ENCODE measurements at regions not wholly inside any gene's neighbourhood (a gene's known extent, or its start where the extent isn't known, plus 50 kb on each side); places are given as distances from the start of the nearest gene placed in this dataset.

DNA sequence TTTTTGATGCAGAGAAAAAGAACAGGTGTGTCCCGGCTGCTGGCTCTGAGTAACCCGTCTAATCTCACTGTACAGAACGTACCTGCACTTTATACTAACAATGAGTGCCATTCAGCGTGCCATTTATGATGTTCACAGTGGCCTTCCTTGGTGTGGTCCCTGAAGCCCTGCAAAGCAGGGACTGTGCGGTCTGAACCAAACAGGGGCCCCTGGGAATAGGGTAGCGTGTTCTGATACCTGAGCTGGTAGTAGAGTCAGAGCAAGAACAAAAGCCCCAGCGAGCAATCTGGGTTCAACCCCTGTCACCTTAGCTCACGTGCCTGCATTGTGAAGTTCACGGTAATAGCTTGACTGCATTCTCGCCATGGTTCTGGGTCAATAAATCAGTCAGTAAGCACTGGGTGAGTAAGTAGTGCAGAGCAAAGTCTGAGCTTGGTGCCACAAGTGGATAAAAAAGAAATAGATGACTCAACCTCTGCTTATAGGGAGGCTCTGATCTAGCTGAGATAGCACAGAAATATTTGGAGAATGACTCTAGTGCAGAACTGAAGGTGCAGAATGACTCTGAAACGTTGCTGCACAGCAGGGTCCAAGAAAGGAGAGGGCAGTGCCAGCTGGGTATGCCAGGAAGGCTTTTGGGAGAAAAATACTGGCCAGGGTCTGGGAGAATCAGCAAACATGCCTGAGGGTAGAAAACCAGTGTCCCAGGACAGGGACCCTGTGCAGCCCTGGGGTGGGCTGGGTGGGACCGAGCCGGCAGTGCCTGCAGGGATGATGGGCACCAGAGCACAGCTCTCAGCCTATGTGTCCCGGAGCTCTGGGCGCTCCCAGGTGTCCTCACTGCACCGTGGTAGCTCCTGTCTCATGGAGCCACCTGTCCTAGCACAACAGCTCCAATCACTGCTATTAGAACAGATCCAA, 125.9 kb downstream of the RHOU start:
- no peak for DNase-seq (ENCODE audit: low read depth, low spot score)
- in situ Hi-C loops (cut with HindIII; ENCODE audit: low pct_unique_long_range_greater_than_20kb, low sequenced_read_pairs), result no loop called here

DNA sequence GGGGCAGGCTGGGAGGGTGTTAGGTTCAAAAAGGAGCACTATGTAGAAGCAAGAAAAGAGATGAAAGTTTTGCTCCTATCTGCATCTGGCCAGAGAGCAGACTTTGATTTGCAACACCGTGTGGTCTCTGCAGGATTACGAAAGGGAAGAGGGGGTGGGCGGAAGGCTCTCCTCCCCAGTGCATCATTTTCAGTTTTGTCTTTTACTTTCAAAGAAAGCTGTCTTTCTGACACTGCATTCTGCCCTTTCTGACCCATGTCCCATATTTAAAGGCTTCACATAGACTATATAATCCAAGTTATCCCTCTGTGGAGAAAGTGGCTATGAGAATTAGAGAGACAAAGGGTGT, 126.5 kb downstream of the RHOU start:
- DNase-seq (ENCODE audit: low read depth, low spot score), result no peak
- in situ Hi-C loops (cut with HindIII; ENCODE audit: low pct_unique_long_range_greater_than_20kb, low sequenced_read_pairs), result no loop called here

GRCh38 chr1:228862542-228863505, 127.5 kb downstream of the RHOU start:
- no peak for DNase-seq (ENCODE audit: low read depth, low spot score)
- in situ Hi-C loops (cut with HindIII; ENCODE audit: low pct_unique_long_range_greater_than_20kb, low sequenced_read_pairs), result no loop called here

DNA sequence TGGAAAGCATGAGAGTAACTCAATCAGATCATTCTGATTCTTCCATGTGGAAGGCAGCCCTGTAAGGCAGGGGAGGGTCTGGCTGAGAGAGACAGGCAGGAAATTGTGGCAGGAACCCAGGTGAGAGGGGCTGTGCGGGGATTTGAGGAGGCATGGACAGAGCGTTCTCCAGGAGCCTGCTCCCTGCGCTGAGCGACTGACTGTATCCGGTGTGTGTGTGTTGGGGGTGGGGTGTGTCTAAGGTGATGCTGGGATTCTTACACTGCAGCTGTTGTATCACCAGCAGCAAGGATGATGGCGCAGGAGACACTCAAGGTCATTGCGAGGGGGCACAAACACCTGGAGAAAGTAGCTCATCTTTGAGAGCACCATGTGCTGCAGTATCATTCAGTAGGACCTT, 128.5 kb downstream of the RHOU start:
- no peak for DNase-seq (ENCODE audit: low read depth, low spot score)
- in situ Hi-C loops (cut with HindIII; ENCODE audit: low pct_unique_long_range_greater_than_20kb, low sequenced_read_pairs), result no loop called here

DNA sequence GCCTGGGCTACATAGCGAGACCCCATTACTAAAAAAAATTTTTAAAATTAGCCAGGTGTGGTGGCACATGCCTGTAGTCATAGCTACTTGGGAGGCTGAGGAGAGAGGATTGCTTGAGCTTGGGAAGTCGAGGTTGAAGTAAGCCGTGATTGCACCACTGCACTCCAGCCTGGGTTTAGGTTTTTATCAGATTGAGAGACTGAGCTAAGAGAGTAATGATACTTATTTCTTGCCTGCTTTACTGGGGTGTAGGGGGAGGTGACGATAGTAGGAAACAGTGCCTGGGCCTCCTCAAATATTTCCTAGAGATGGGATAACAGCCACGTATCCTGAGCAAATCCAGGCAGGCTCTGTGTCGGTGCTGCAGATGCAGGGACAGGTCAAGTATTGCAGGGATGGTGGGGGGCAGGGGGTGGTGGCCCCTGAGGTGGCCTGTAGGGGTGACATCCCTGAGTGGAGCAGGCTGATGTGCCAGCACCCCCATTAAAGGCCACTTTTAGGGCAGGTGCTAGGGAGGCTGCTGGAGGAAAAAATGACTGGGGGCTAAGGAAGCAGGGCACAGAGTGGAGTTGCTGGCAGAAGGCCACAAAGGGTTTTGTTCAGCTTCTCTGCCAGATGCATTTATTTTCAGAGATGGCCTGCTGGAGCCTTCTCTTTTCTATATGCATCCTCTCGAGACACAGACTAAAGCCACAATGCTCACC, 130.5 kb downstream of the RHOU start:
- DNase-seq (ENCODE audit: low read depth, low spot score), result no peak
- in situ Hi-C loops (cut with HindIII; ENCODE audit: low pct_unique_long_range_greater_than_20kb, low sequenced_read_pairs), result no loop called here

DNA sequence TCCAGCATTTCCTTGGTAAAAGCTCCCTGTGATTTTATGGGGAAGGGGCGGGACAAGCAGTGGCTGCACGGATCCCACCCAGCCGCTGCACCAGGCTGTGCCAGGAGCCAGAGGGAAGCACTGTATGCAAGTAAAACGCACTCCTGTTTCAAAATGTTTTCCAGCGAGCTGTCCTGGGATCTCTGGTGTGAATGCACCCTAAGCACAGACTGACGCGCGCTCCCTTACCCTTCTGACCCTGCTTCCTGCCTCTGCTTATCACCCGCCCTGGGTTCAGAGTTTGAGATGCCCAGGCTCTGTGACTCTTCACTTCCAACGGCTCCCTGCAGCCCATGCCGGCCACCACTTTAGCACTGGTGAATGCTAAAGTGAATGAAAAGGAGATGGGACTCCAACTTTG, 131.2 kb downstream of the RHOU start:
- no peak for DNase-seq (ENCODE audit: low read depth, low spot score)

DNA sequence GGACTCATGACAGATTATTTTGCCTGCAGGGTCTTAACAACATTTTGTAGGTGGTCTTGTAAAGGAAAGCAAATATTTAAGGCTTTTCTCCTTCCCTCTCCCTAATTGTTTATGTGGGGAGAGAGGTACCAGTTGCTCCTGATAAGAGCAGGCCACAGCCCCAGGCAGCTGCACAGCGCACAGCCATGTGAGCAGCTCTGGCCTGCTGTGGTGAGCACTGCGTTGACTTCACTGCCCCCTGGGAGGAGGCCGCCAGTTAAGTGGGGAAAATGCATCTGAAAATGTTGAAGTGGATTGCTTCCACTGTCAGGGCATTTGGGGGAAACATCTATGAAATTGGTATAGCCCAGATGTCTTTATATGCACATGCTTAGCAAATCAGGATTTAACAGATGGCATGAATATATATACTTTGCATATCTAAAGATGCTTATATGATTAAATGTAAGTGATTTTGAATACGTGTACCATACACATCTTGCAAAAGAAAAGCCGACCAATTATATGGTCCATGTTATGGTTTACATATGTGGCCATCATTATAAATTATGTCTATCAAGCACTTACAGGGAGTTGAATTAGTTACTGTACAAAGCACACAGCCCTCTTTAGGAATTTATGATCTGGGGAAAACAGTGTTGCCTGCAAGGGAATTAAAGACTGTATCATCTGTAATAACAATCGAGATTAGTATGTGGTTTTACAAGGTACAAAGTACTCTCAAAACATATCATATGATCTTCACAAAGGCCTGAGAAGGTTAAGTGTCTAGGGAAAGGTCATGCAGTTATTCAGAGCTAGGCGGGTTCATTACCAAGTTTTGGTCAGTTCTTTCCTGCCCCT, 132.1 kb downstream of the RHOU start:
- DNase-seq (ENCODE audit: low read depth, low spot score), result peak; percentile 45
- in situ Hi-C loops (cut with HindIII; ENCODE audit: low pct_unique_long_range_greater_than_20kb, low sequenced_read_pairs), result no loop called here

More for the DNA sequence above, 131.2 kb downstream of the RHOU start:
- in situ Hi-C loops (cut with HindIII; ENCODE audit: low pct_unique_long_range_greater_than_20kb, low sequenced_read_pairs), result no loop called here

- in situ Hi-C loops (cut with HindIII; ENCODE audit: low pct_unique_long_range_greater_than_20kb, low sequenced_read_pairs), result no loop called here
- DNase-seq (ENCODE audit: low read depth, low spot score), result no peak
These were observed 132.9 kb downstream of the RHOU start for GRCh38 chr1:228867951-228868730.

GRCh38 chr1:228868731-228869024, 133.4 kb downstream of the RHOU start:
- in situ Hi-C loops (cut with HindIII; ENCODE audit: low pct_unique_long_range_greater_than_20kb, low sequenced_read_pairs), result no loop called here
- no peak for DNase-seq (ENCODE audit: low read depth, low spot score)

DNA sequence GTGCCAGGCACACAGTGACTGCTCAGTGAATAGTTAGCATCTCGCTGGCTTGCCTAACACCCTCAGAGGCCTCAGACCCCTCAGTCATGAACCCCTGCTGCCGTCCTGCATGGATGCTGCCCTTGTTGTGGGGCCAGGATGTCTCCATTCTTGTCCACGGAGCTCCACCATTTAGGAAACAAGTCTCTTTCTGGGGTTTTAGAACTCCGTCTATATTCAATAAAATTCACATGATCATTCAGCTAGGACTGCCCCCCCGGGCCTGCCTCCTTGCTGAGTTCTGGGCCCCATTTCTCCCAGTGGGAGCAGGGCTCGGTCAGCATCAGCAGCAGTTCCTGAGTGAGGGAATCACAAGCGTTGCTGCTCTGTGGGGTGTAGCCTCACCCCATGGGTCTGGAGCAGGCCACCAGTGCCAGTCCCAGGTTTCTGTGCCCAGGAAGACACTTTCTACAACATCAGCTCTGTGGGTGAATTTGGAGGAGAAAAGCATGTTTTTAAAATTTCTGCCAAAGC, 134.1 kb downstream of the RHOU start:
- DNase-seq (ENCODE audit: low read depth, low spot score), result no peak
- in situ Hi-C loops (cut with HindIII; ENCODE audit: low pct_unique_long_range_greater_than_20kb, low sequenced_read_pairs), result no loop called here

- no peak for DNase-seq (ENCODE audit: low read depth, low spot score)
- in situ Hi-C loops (cut with HindIII; ENCODE audit: low pct_unique_long_range_greater_than_20kb, low sequenced_read_pairs), result no loop called here
These were observed 134.9 kb downstream of the RHOU start for GRCh38 chr1:228870041-228870713.

DNA sequence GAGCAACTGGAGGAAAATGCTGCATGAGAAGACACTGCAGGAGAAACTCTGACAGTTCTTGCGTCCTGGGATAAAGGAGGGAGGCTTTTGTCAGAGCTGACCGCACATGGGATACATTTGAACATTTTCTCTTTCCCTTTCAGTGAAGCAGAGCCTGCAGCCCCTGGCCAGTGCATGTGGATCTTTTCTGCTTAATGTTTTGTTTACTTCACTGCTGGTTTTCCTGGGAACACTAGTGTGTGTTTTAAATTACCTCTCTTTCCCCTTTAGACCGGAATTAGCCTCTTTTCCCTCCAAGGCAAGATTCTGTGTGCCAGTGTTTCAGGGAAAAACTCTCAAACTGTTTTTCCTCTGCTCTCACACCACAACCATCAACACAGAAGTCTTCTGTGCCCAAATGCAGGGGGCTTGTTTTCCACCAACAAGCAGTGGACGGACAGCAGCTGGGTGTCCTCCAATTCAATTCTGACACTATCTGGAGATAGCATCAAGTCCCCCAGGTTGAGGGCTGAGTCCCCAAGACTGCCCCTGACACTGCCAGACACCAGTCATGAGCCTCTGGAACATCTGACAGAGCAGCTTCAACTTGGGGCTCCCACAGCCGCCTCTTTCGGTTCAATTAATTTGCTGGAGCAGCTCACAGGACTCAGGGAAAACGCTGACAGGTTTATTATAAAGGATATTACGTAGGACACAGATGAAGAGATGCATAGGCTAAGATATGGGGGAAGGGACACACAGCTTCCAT, 136.2 kb downstream of the RHOU start:
- DNase-seq (ENCODE audit: low read depth, low spot score), result no peak
- in situ Hi-C loops (cut with HindIII; ENCODE audit: low pct_unique_long_range_greater_than_20kb, low sequenced_read_pairs), result no loop called here

- in situ Hi-C loops (cut with HindIII; ENCODE audit: low pct_unique_long_range_greater_than_20kb, low sequenced_read_pairs), result no loop called here
- no peak for DNase-seq (ENCODE audit: low read depth, low spot score)
These were observed 136.8 kb downstream of the RHOU start for GRCh38 chr1:228872080-228872479.

- in situ Hi-C loops (cut with HindIII; ENCODE audit: low pct_unique_long_range_greater_than_20kb, low sequenced_read_pairs), result no loop called here
- DNase-seq (ENCODE audit: low read depth, low spot score), result no peak
These were observed 138.4 kb downstream of the RHOU start for GRCh38 chr1:228873709-228874108.

- in situ Hi-C loops (cut with HindIII; ENCODE audit: low pct_unique_long_range_greater_than_20kb, low sequenced_read_pairs), result no loop called here
- DNase-seq (ENCODE audit: low read depth, low spot score), result no peak
These were observed 140.5 kb downstream of the RHOU start for GRCh38 chr1:228875741-228876140.

Data from SK-MEL-5 (cell line).